ENCODE measurements at regions not wholly inside any gene's neighbourhood (a gene's known extent, or its start where the extent isn't known, plus 50 kb on each side); places are given as distances from the start of the nearest gene placed in this dataset.
"Not testable (repeated sequence)": the region's sequence is repeated elsewhere in the genome, so short reads cannot be mapped to it uniquely, and the experiment has no call there.

DNA sequence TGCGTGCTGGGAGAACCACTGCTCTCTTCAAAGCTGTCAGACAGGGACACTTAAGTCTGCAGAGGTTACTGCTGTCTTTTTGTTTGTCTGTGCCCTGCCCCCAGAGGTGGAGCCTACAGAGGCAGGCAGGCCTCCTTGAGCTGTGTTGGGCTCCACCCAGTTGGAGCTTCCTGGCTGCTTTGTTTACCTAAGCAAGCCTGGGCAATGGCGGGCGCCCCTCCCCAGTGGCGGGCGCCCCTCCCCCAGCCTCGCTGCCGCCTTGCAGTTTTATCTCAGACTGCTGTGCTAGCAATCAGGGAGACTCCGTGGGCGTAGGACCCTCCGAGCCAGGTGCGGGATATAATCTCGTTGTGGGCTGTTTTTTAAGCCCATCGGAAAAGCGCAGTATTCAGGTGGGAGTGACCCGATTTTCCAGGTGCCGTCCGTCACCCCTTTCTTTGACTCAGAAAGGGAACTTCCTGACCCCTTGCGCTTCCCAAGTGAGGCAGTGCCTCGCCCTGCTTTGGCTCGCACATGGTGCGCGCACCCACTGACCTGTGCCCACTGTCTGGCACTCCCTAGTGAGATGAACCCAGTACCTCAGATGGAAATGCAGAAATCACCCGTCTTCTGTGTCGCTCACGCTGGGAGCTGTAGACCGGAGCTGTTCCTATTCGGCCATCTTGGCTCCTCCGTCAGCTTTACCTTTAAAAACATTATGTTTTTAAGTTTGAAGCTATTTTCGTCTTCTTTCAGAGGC lies 954.6 kb upstream of the COX7C start:
- H3K4me3 ChIP-seq (ENCODE audit: low read length); DNase-seq (ENCODE audit: low read depth); H3K4me1 ChIP-seq (ENCODE audit: control insufficient read depth, insufficient read depth, low read length); H3K27me3 ChIP-seq (replicated peaks; ENCODE audit: control insufficient read depth, insufficient read depth, low read length); H3K9ac ChIP-seq (ENCODE audit: low read length); H3K36me3 ChIP-seq (ENCODE audit: control insufficient read depth, insufficient read depth, low read length, severe bottlenecking); H3K9me3 ChIP-seq (ENCODE audit: control insufficient read depth, low read length): not testable (repeated sequence)

DNA sequence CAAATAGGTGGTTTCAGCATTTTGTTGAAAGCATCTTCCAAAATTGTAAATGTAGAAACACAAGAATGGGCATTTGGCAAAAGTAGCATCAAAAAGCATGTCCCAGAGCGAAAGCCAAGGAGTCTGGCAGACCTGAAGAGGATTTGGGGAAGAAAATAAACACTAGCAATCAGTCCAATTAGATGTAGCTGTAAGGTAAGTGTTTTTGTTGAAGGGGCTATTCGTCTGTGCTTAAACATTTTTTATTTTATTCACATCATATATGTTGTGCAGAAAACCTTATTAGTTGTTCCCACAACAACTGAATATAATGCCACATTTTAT lies 954.1 kb upstream of the COX7C start:
- Histone ChIP-seq H3K9ac (ENCODE audit: low read length) (no peak overlapping the region), H3K27me3 (replicated peaks; ENCODE audit: control insufficient read depth, insufficient read depth, low read length) (no peaks in the 10 kb centered on the region), H3K9me3 (ENCODE audit: control insufficient read depth, low read length) (no peaks in the 10 kb centered on the region), H3K36me3 (ENCODE audit: control insufficient read depth, insufficient read depth, low read length, severe bottlenecking) (no peaks in the 10 kb centered on the region), H3K4me1 (ENCODE audit: control insufficient read depth, insufficient read depth, low read length) (no peaks in the 10 kb centered on the region), H3K4me3 (ENCODE audit: low read length) (no peak overlapping the region)
- no peak for DNase-seq (ENCODE audit: low read depth)

DNA sequence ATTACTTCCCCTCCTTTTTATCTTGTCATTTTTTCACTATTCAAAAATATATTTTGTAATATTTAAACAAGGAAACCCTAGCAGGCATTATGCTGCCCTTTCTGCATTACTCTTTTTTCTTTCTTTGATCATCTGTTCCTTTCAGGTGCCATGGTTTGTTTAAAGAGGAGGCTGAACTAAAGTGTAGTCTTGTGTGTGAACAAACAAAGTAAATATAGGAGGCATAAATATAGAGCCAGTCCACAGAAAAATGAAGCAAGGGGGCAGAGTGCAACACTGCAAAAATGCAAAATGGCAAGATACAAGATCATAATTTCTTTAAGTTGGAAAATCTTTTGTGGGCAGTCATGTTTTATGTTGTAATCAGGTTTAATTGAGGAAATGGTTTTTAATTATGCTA lies 947.3 kb upstream of the COX7C start:
- Histone ChIP-seq H3K36me3 (ENCODE audit: control insufficient read depth, insufficient read depth, low read length, severe bottlenecking) (no peaks in the 10 kb centered on the region), H3K4me1 (ENCODE audit: control insufficient read depth, insufficient read depth, low read length) (no peaks in the 10 kb centered on the region), H3K9me3 (ENCODE audit: control insufficient read depth, low read length) (no peaks in the 10 kb centered on the region), H3K9ac (ENCODE audit: low read length) (no peak overlapping the region), H3K27me3 (replicated peaks; ENCODE audit: control insufficient read depth, insufficient read depth, low read length) (no peaks in the 10 kb centered on the region), H3K4me3 (ENCODE audit: low read length) (no peak overlapping the region)
- DNase-seq (ENCODE audit: low read depth), result no peak

DNA sequence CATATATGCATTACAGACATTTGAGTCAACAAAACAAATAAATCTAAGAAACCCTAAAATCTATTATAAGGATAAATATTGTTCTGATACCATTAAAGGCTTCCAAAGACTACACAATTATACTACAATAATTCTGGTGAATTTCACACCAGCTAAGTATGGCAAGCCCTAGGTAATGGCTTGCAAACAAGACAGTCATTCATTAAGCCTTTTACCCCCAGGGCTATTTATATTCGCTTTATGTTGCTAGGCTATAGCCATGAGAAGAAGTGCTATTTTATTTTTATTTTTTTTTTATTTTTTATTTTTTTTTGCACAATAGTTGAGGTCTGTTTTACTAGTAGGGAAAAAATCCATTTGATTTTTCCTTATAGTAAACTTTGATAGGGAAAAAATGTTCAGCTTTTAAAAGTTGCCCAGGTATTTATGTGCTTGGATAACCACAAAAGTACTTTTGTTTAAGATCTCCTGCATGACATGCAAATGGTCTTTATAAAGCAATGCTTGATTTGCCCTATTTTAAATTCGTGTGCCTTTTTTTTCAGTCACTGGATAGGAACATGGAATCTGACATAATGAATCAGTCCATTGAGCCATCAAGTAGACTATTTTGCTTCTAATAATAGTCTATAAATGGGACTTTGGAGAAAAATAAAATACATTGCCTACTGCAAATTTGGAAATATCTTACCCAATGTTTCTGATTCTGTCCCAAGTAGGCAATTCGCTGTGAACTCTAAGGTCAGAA lies 946.3 kb upstream of the COX7C start:
- H3K27me3 ChIP-seq (replicated peaks; ENCODE audit: control insufficient read depth, insufficient read depth, low read length), result no peaks in the 10 kb centered on the region
- no peak overlapping the region for H3K4me3 ChIP-seq (ENCODE audit: low read length)
- DNase-seq (ENCODE audit: low read depth), result no peak

DNA sequence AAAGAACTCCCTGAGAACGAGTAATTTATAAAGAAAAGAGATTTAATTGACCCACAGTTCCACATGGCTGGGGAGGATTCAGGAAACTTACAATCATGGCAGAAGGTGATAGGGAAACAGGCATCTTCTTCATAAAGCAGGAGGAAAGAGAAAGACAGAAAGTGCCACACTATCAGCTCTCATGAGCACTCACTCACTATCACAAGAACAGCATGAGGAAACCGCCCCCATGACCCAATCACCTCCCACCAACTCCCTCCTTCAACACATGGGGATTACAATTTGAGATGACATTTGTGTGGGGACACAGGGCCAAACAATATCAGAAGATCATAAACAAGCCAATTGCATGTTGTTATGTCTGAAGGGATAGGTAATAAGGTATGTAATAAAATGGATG lies 935.9 kb upstream of the COX7C start:
- Histone ChIP-seq H3K4me1 (ENCODE audit: control insufficient read depth, insufficient read depth, low read length) (no peaks in the 10 kb centered on the region), H3K36me3 (ENCODE audit: control insufficient read depth, insufficient read depth, low read length, severe bottlenecking) (no peaks in the 10 kb centered on the region), H3K9ac (ENCODE audit: low read length) (no peak overlapping the region), H3K4me3 (ENCODE audit: low read length) (no peak overlapping the region), H3K27me3 (replicated peaks; ENCODE audit: control insufficient read depth, insufficient read depth, low read length) (no peaks in the 10 kb centered on the region), H3K9me3 (ENCODE audit: control insufficient read depth, low read length) (peaks cover 5% of the 10 kb centered on the region)
- DNase-seq (ENCODE audit: low read depth), result no peak

More for the DNA sequence above, 946.3 kb upstream of the COX7C start:
- Histone ChIP-seq H3K9ac (ENCODE audit: low read length) (no peak overlapping the region), H3K9me3 (ENCODE audit: control insufficient read depth, low read length) (no peaks in the 10 kb centered on the region), H3K36me3 (ENCODE audit: control insufficient read depth, insufficient read depth, low read length, severe bottlenecking) (no peaks in the 10 kb centered on the region), H3K4me1 (ENCODE audit: control insufficient read depth, insufficient read depth, low read length) (no peaks in the 10 kb centered on the region)

DNA sequence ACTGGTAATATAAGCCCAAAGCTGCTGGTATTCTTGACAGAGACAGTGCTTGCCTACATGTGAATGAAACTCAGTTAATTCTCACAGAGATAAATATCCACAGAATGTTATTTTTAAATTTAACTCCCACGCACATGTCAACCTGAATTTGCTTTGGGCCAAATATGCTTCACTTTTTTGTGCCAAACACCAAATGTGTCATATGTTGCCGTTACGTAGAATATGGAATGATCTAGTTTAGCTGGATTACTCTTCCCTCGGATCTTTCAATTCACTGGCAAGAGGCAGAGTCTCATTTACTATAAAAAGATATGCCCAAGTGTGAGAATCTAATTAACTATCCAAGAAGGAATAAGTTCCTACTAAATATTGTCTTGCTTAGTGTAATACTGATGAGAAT lies 933.4 kb upstream of the COX7C start:
- H3K4me1 ChIP-seq (ENCODE audit: control insufficient read depth, insufficient read depth, low read length), result no peaks in the 10 kb centered on the region
- H3K27me3 ChIP-seq (replicated peaks; ENCODE audit: control insufficient read depth, insufficient read depth, low read length), result no peaks in the 10 kb centered on the region
- no peak for DNase-seq (ENCODE audit: low read depth)
- no peaks in the 10 kb centered on the region for H3K36me3 ChIP-seq (ENCODE audit: control insufficient read depth, insufficient read depth, low read length, severe bottlenecking)
- no peak overlapping the region for H3K4me3 ChIP-seq (ENCODE audit: low read length)
- H3K9me3 ChIP-seq (ENCODE audit: control insufficient read depth, low read length), result peaks cover 5% of the 10 kb centered on the region
- H3K9ac ChIP-seq (ENCODE audit: low read length), result no peak overlapping the region

DNA sequence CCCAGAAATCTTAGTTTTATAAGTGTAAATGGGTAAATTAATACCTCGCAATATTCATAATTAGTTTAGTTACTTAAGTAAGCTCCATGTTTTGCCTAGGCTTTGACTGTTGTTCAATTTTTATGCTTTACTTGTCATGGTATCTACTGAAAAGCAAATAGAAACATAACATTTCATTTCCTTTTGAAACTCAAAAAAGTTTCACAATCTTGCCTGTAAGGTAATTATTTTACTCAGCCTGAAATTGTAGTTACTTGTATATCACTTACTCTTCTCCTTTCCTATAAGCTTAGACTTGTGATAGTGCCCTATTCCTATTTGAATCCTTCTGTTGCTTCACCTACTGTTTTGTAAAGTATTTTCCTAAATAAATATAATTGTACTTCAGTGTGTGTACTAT lies 914.4 kb upstream of the COX7C start:
- DNase-seq (ENCODE audit: low read depth), result no peak
- Histone ChIP-seq H3K27me3 (replicated peaks; ENCODE audit: control insufficient read depth, insufficient read depth, low read length) (no peaks in the 10 kb centered on the region), H3K9ac (ENCODE audit: low read length) (no peak overlapping the region), H3K36me3 (ENCODE audit: control insufficient read depth, insufficient read depth, low read length, severe bottlenecking) (no peaks in the 10 kb centered on the region), H3K9me3 (ENCODE audit: control insufficient read depth, low read length) (no peaks in the 10 kb centered on the region), H3K4me1 (ENCODE audit: control insufficient read depth, insufficient read depth, low read length) (no peaks in the 10 kb centered on the region), H3K4me3 (ENCODE audit: low read length) (no peak overlapping the region)

DNA sequence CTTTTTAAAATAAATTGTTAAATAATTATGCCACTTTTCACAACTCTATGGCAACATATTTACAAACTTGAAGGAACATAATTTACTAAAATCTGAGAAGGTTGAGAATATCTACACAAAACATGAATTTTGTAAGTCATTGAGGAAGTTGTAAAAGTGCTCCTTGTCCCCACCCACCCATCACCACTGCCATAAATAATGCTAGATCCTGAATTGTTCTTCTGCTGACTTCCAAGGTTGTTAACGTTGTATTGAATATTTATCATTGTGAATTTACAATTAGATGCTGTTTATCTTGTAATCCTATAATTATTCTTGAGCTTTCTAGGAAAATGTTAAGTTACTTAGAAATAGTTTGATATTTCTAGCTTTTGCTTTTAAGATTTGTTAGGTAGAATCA lies 908.0 kb upstream of the COX7C start:
- no peak overlapping the region for H3K4me3 ChIP-seq (ENCODE audit: low read length)
- no peaks in the 10 kb centered on the region for H3K27me3 ChIP-seq (replicated peaks; ENCODE audit: control insufficient read depth, insufficient read depth, low read length)
- H3K36me3 ChIP-seq (ENCODE audit: control insufficient read depth, insufficient read depth, low read length, severe bottlenecking), result no peaks in the 10 kb centered on the region
- no peak for DNase-seq (ENCODE audit: low read depth)
- H3K9me3 ChIP-seq (ENCODE audit: control insufficient read depth, low read length), result no peaks in the 10 kb centered on the region
- H3K9ac ChIP-seq (ENCODE audit: low read length), result no peak overlapping the region
- H3K4me1 ChIP-seq (ENCODE audit: control insufficient read depth, insufficient read depth, low read length), result no peaks in the 10 kb centered on the region

DNA sequence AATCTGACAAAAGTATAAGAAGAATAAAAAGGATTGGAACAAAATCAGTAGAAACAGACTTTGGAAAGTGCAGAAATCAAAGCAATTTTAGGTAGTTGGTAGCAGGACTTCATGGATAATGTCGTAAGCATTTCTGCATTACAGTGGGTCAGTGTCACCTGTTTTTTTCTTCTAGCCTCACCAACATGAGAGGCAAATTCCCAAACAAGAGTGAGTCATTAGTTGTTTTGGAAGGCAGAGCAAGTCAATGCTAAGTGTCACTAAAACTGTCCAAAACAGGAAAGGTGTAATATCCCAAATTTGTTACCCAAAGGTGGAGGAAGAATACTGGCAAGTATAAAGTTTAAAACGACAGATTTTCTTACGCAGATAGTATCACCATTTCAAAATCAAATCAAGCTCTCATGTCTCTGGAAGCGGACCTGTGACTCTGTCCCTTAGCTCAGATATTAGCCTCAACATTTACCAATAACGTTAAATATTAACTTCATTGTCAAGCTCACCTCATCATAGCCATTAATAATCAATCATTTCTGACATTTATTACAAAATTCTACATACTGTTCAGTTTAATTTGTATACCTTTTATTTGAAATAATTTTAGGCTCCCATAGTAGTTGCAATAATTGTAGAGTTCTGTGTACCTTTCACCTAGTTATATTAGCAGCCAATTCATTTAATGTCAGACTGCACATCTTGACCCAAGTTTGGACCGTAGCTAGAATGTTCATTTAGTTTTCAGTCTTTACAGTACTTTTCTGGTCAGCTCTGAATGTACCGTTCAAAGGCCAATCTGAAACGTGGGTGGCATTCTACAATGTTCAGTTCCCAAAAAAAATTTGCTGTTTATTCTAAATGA lies 901.2 kb upstream of the COX7C start:
- Histone ChIP-seq H3K4me1 (ENCODE audit: control insufficient read depth, insufficient read depth, low read length) (no peaks in the 10 kb centered on the region), H3K9ac (ENCODE audit: low read length) (no peak overlapping the region), H3K27me3 (replicated peaks; ENCODE audit: control insufficient read depth, insufficient read depth, low read length) (no peaks in the 10 kb centered on the region), H3K9me3 (ENCODE audit: control insufficient read depth, low read length) (no peaks in the 10 kb centered on the region), H3K4me3 (ENCODE audit: low read length) (no peak overlapping the region), H3K36me3 (ENCODE audit: control insufficient read depth, insufficient read depth, low read length, severe bottlenecking) (no peaks in the 10 kb centered on the region)
- no peak for DNase-seq (ENCODE audit: low read depth)

DNA sequence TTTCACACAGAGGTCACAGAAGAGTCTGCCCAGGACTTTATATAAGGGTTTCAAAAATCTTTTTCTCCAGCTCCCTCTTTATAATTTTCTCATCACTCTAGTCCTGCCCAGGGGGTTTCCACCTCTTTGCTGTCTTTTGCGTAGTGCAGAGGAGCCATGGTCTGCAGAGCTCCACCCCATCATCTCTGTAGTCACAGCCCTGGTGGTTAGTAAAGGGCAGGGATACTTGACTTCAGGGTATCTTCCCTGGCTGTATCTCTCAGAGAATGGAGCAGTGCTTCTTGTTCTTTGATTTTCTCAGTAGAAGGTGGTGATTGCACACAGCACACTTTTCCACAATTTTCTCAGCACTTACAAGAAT lies 900.6 kb upstream of the COX7C start:
- H3K27me3 ChIP-seq (replicated peaks; ENCODE audit: control insufficient read depth, insufficient read depth, low read length), result no peaks in the 10 kb centered on the region
- no peak for DNase-seq (ENCODE audit: low read depth)
- H3K4me3 ChIP-seq (ENCODE audit: low read length), result no peak overlapping the region
- H3K4me1 ChIP-seq (ENCODE audit: control insufficient read depth, insufficient read depth, low read length), result no peaks in the 10 kb centered on the region
- H3K9ac ChIP-seq (ENCODE audit: low read length), result no peak overlapping the region
- H3K9me3 ChIP-seq (ENCODE audit: control insufficient read depth, low read length), result no peaks in the 10 kb centered on the region
- H3K36me3 ChIP-seq (ENCODE audit: control insufficient read depth, insufficient read depth, low read length, severe bottlenecking), result no peaks in the 10 kb centered on the region

DNA sequence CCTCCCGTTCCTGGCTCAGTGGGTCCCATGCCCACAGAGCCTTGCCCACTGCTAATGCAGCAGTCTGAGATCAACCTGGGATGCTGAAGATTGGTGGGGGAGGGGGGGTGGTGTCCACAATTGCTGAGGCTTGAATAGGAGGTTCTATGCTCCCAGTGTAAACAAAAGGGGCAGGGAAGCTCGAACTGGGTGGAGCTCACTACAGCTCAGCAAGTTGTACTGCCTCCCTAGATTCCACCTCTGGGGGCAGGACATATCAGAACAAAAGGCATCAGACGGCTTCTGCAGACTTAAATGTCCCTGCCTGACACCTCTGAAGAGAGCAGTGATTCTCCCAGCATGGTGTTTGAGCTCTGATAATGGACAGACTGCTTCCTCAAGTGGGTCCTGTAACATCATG lies 885.6 kb upstream of the COX7C start:
- H3K4me3 ChIP-seq (ENCODE audit: low read length), result no peak overlapping the region
- no peaks in the 10 kb centered on the region for H3K4me1 ChIP-seq (ENCODE audit: control insufficient read depth, insufficient read depth, low read length)
- no peak for DNase-seq (ENCODE audit: low read depth)
- H3K9ac ChIP-seq (ENCODE audit: low read length), result no peak overlapping the region
- no peaks in the 10 kb centered on the region for H3K36me3 ChIP-seq (ENCODE audit: control insufficient read depth, insufficient read depth, low read length, severe bottlenecking)
- no peaks in the 10 kb centered on the region for H3K9me3 ChIP-seq (ENCODE audit: control insufficient read depth, low read length)
- no peaks in the 10 kb centered on the region for H3K27me3 ChIP-seq (replicated peaks; ENCODE audit: control insufficient read depth, insufficient read depth, low read length)

All from adipocyte (in vitro differentiated cells).